ENCODE measurements at regions not wholly inside any gene's neighbourhood (a gene's known extent, or its start where the extent isn't known, plus 50 kb on each side); places are given as distances from the start of the nearest gene placed in this dataset.

- TF ChIP-seq CTCF (conservative IDR thresholded peaks at IDR 0.05; ENCODE audit: low read length) (no peak), EZH2phosphoT487 (IDR thresholded peaks at IDR 0.05; ENCODE audit: borderline replicate concordance) (no peak)
These were observed 369.2 kb downstream of the PAX1 start for GRCh38 chr20:22074635-22075034.

Data from Loucy (cell line).